SU-DHL-6 (cell line): ENCODE measurements at regions not wholly inside any gene's neighbourhood (a gene's known extent, or its start where the extent isn't known, plus 50 kb on each side); places are given as distances from the start of the nearest gene placed in this dataset.

ENCODE experiments used
- H2AFZ ChIP-seq: fragments of 200-600 bp; sonication (generic); 2 replicates; pipeline ENCODE4 v1.6.1; 2014; ENCODE audit warnings: low read depth, mild to moderate bottlenecking, moderate library complexity, mixed read lengths, antibody characterized with exemption, low read length; ENCODE audit not compliant: severe bottlenecking
- H3F3A ChIP-seq: fragments of 200-600 bp; shearing (Covaris generic); 2 replicates; pipeline ENCODE4 v1.6.0; 2016; ENCODE audit warnings: antibody characterized with exemption, mild to moderate bottlenecking; ENCODE audit not compliant: insufficient read depth
- H3K27ac ChIP-seq: fragments of 200-600 bp; sonication (generic); 2 replicates; pipeline ENCODE4 v1.5.1; 2016; ENCODE audit warnings: low read depth, mild to moderate bottlenecking, low read length, moderate library complexity, mixed read lengths
- H3K27me3 ChIP-seq: fragments of 200-600 bp; sonication (generic), shearing (Covaris generic); 2 replicates; pipeline ENCODE4 v1.6.0; 2014; ENCODE audit warnings: mild to moderate bottlenecking, low read length
- H3K36me3 ChIP-seq: fragments of 200-600 bp; sonication (generic); 2 replicates; pipeline ENCODE4 v1.6.1; 2014; ENCODE audit warnings: mild to moderate bottlenecking, low read length, mixed read lengths
- H3K4me2 ChIP-seq: fragments of 300-600, 200-600 bp; shearing (Covaris generic), sonication (generic); 2 replicates; pipeline ENCODE4 v1.6.0; 2014; ENCODE audit warnings: low read length, low read depth, mild to moderate bottlenecking; ENCODE audit not compliant: poor library complexity, severe bottlenecking
- H3K4me3 ChIP-seq: fragments of 200-600 bp; sonication (generic); 2 replicates; pipeline ENCODE4 v1.5.1; 2014; ENCODE audit warnings: antibody characterized with exemption, low read length, mild to moderate bottlenecking, mixed read lengths; ENCODE audit not compliant: insufficient read depth, poor library complexity, severe bottlenecking
- H3K79me2 ChIP-seq: fragments of 200-600 bp; sonication (generic); 2 replicates; pipeline ENCODE4 v1.6.1; 2014; ENCODE audit warnings: mild to moderate bottlenecking, low read length, moderate library complexity; ENCODE audit not compliant: insufficient read depth
- H3K9ac ChIP-seq: fragments of 200-600 bp; sonication (generic); 2 replicates; pipeline ENCODE4 v1.7.0; 2014; ENCODE audit warnings: mild to moderate bottlenecking, low read length
- H3K9me2 ChIP-seq: fragments of 200-600 bp; sonication (generic); replicated peaks from 2 replicates; pipeline ENCODE4 v1.6.1; 2014; ENCODE audit warnings: low read length; ENCODE audit not compliant: insufficient read depth
- H3K9me3 ChIP-seq: fragments of 200-600 bp; sonication (generic); 2 replicates; pipeline ENCODE4 v1.6.1; 2014; ENCODE audit warnings: low read length, mixed read lengths; ENCODE audit not compliant: insufficient read depth
- H4K20me1 ChIP-seq: fragments of 200-600 bp; sonication (generic); 2 replicates; pipeline ENCODE4 v1.6.1; 2014; ENCODE audit warnings: low read depth, mild to moderate bottlenecking, antibody characterized with exemption, low read length, moderate library complexity, mixed read lengths
- EZH2phosphoT487 ChIP-seq: fragments of 200-600 bp; sonication (generic), shearing (Covaris generic); conservative IDR thresholded peaks from 2 replicates; pipeline ENCODE4 v1.6.1; 2018; ENCODE audit warnings: mild to moderate bottlenecking, antibody characterized with exemption, low read length, moderate library complexity, mixed read lengths
- TF ChIP-seq, protein P1 (sequence below): fragments of 200-600 bp; sonication (generic); IDR thresholded peaks from one replicate; pipeline ENCODE4 v1.5.1; 2017; ENCODE audit warnings: antibody characterized with exemption, mild to moderate bottlenecking, low read length, moderate library complexity; ENCODE audit not compliant: insufficient read depth, poor library complexity, severe bottlenecking

DNA sequence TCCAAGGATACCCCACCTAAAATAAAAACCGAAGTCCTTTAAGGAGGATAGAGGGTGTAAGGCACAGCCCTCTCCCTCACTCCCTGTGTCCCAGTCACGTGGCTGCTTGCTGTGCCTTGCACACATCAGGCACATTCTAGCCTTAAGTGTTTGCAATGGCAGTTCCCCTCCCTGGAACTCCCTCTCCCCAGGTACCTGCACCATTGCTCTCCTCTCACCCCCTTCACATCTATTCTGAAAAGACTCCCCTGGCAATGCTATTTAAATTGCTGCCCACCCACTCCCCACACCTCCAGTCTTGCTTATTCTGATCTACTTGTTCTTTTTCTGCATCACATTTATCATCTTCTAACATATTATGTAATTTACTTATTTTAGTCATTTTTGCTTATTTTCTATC, 91.6 kb upstream of the LNX1 start:
- H3K36me3 ChIP-seq = no peaks in the 10 kb centered on the region
- no peak overlapping the region for H2AFZ ChIP-seq
- H3F3A ChIP-seq = no peaks in the 10 kb centered on the region
- H3K4me2 ChIP-seq = no peak overlapping the region
- no peak overlapping the region for H3K27ac ChIP-seq
- H3K9me2 ChIP-seq = no peaks in the 10 kb centered on the region
- H3K9ac ChIP-seq = no peak overlapping the region
- no peaks in the 10 kb centered on the region for H3K79me2 ChIP-seq
- H3K27me3 ChIP-seq = no peaks in the 10 kb centered on the region
- H3K4me3 ChIP-seq = no peak overlapping the region
- no peaks in the 10 kb centered on the region for H4K20me1 ChIP-seq
- no peaks in the 10 kb centered on the region for H3K9me3 ChIP-seq
- TF ChIP-seq EZH2phosphoT487 = no peak
- TF ChIP-seq, protein P1, sequence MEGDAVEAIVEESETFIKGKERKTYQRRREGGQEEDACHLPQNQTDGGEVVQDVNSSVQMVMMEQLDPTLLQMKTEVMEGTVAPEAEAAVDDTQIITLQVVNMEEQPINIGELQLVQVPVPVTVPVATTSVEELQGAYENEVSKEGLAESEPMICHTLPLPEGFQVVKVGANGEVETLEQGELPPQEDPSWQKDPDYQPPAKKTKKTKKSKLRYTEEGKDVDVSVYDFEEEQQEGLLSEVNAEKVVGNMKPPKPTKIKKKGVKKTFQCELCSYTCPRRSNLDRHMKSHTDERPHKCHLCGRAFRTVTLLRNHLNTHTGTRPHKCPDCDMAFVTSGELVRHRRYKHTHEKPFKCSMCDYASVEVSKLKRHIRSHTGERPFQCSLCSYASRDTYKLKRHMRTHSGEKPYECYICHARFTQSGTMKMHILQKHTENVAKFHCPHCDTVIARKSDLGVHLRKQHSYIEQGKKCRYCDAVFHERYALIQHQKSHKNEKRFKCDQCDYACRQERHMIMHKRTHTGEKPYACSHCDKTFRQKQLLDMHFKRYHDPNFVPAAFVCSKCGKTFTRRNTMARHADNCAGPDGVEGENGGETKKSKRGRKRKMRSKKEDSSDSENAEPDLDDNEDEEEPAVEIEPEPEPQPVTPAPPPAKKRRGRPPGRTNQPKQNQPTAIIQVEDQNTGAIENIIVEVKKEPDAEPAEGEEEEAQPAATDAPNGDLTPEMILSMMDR = no peak

DNA sequence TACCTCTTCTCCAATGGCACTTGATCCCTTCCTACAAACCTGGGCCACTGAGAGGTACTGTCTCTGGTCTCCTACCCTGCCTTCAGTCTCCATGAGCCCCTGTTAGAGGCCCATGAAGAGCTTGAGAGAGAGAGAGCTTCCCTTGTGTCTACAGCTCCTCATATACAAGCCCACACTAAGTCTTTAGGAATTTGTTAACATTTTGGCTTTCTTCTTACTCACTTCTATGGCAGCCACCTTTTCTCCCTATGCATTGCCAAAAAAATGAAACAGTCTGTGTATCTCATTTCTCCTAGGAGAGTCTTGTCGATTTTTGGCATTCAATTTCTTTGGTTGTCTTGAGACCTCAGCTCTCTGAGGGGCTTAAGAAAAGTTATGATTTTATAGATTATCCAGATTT, 90.9 kb upstream of the LNX1 start:
- H3K27ac ChIP-seq = no peak overlapping the region
- no peaks in the 10 kb centered on the region for H3K36me3 ChIP-seq
- H4K20me1 ChIP-seq = no peaks in the 10 kb centered on the region
- no peak overlapping the region for H2AFZ ChIP-seq
- no peaks in the 10 kb centered on the region for H3F3A ChIP-seq
- no peaks in the 10 kb centered on the region for H3K9me3 ChIP-seq
- H3K79me2 ChIP-seq = no peaks in the 10 kb centered on the region
- no peak overlapping the region for H3K4me3 ChIP-seq
- no peak overlapping the region for H3K4me2 ChIP-seq
- H3K9ac ChIP-seq = no peak overlapping the region
- H3K9me2 ChIP-seq = no peaks in the 10 kb centered on the region
- H3K27me3 ChIP-seq = no peaks in the 10 kb centered on the region
- no peak for TF ChIP-seq EZH2phosphoT487
- TF ChIP-seq, protein P1 = no peak

DNA sequence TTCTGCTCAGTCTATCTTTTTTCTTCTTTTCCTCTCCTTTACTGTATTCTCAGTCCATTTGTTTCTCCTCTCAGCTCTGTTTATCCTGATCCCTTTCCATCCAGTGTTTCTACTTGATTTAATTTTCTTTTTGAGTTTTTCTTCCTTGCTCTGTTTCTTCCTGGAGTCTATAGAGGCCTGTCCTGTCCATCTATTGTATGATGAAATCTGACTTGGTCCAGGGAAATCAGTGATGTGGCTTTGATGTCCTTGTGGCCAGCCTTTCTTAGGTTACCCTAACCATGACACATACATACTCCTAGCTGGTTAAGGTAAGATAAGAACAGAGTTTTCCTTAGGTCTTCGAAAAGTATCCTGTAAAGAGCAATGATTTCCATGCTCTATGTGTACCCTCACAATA, 89.3 kb upstream of the LNX1 start:
- H3K9me3 ChIP-seq = no peaks in the 10 kb centered on the region
- H2AFZ ChIP-seq = no peak overlapping the region
- H3K4me3 ChIP-seq = no peak overlapping the region
- no peaks in the 10 kb centered on the region for H4K20me1 ChIP-seq
- no peak overlapping the region for H3K9ac ChIP-seq
- H3K9me2 ChIP-seq = no peaks in the 10 kb centered on the region
- no peak for TF ChIP-seq EZH2phosphoT487
- TF ChIP-seq, protein P1 = no peak
- no peak overlapping the region for H3K27ac ChIP-seq
- no peak overlapping the region for H3K4me2 ChIP-seq
- no peaks in the 10 kb centered on the region for H3F3A ChIP-seq
- H3K79me2 ChIP-seq = no peaks in the 10 kb centered on the region
- H3K27me3 ChIP-seq = no peaks in the 10 kb centered on the region
- H3K36me3 ChIP-seq = no peaks in the 10 kb centered on the region

DNA sequence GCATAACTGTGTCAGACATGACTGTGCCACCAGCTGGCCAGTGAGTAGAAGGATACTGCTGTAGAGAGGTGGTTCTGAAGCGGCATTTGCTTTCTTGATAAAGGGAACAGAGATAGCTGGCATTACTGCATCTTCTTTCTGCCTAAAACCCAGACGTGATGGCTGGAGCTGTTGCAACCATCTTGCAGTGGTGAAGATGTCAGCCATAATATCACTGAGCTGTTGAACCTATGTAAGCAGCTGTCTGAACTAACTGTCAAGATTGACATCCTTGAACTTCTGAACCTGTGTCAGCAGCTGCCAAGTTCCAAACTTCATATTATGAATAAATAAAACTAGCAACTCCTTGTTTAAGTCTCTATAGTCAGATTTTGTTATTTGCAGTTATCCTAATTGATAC, 88.9 kb upstream of the LNX1 start:
- no peaks in the 10 kb centered on the region for H3K79me2 ChIP-seq
- no peaks in the 10 kb centered on the region for H3F3A ChIP-seq
- TF ChIP-seq, protein P1 = no peak
- TF ChIP-seq EZH2phosphoT487 = no peak

More for the DNA sequence above, 88.9 kb upstream of the LNX1 start:
- H3K4me3 ChIP-seq = no peak overlapping the region
- H4K20me1 ChIP-seq = no peaks in the 10 kb centered on the region
- H3K4me2 ChIP-seq = no peak overlapping the region
- no peak overlapping the region for H2AFZ ChIP-seq
- H3K27ac ChIP-seq = no peak overlapping the region
- no peak overlapping the region for H3K9ac ChIP-seq
- H3K36me3 ChIP-seq = no peaks in the 10 kb centered on the region
- H3K27me3 ChIP-seq = no peaks in the 10 kb centered on the region
- no peaks in the 10 kb centered on the region for H3K9me2 ChIP-seq
- no peaks in the 10 kb centered on the region for H3K9me3 ChIP-seq
